ENCODE measurements at regions not wholly inside any gene's neighbourhood (a gene's known extent, or its start where the extent isn't known, plus 50 kb on each side); places are given as distances from the start of the nearest gene placed in this dataset.

DNA sequence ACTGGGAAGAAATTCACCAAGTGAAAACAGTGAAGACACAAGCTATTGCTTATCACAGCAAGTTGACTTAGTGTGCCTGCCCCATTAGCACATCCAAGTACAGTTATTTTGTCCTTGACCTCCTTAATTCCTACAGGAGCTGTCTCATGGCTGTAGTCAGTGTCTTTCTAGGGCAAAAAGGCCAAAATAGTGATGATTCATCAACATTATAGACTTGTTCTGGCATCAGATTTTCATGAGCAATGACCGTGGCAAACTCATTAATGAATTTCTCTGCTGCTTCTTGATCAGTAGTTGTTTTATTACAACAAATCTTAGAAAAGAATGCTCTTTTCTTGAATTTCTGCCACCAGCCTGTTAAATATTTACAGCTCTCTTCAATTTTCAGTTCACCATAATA lies 1169.3 kb upstream of the DDX18 start:
- H3K4me1 ChIP-seq = no peaks in the 10 kb centered on the region
- no peaks in the 10 kb centered on the region for H3K27me3 ChIP-seq
- peaks cover 0 to 23% (median 3%) of the 10 kb centered on the region in 11 donors for H3K9me3 ChIP-seq
- intact Hi-C loops (cut with DNase I) = no loop called here
- no peak overlapping the region for H3K27ac ChIP-seq
- 79 to 83% methylated on average over 1 of the region's 1 CpG for WGBS, 2 donors
- ATAC-seq (no peak), DNase-seq (no peak)
- H3K4me3 ChIP-seq = no peak overlapping the region
- TF ChIP-seq, protein P1, sequence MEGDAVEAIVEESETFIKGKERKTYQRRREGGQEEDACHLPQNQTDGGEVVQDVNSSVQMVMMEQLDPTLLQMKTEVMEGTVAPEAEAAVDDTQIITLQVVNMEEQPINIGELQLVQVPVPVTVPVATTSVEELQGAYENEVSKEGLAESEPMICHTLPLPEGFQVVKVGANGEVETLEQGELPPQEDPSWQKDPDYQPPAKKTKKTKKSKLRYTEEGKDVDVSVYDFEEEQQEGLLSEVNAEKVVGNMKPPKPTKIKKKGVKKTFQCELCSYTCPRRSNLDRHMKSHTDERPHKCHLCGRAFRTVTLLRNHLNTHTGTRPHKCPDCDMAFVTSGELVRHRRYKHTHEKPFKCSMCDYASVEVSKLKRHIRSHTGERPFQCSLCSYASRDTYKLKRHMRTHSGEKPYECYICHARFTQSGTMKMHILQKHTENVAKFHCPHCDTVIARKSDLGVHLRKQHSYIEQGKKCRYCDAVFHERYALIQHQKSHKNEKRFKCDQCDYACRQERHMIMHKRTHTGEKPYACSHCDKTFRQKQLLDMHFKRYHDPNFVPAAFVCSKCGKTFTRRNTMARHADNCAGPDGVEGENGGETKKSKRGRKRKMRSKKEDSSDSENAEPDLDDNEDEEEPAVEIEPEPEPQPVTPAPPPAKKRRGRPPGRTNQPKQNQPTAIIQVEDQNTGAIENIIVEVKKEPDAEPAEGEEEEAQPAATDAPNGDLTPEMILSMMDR (IDR thresholded peaks at IDR 0.05) = no peak
- no peaks in the 10 kb centered on the region for H3K36me3 ChIP-seq

DNA sequence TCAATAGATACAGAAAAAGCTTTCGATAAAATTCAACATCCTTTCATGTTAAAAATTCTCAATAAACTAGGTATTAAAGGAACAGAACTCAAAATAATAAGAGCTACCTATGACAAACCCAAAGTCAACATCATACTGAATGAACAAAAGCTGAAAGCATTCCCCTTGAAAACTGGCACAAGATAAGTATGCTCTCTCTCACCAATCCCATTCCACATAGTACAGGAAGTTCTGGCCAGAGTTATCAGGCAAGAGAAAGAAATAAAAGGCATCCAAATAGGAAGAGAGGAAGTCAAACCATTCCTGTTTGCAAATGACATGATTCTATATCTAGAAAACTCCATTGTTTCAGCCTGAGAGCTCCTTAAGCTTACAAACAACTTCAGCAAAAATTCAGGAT lies 1145.8 kb upstream of the DDX18 start:
- WGBS, 2 donors = 71 to 72% methylated on average over 1 of the region's 1 CpG
- no peak overlapping the region for H3K27ac ChIP-seq
- DNase-seq (no peak), ATAC-seq (no peak)
- no peak overlapping the region for H3K4me3 ChIP-seq
- H3K36me3 ChIP-seq = no peaks in the 10 kb centered on the region
- intact Hi-C loops (cut with DNase I) = no loop called here
- H3K27me3 ChIP-seq = no peaks in the 10 kb centered on the region
- no peaks in the 10 kb centered on the region for H3K4me1 ChIP-seq
- TF ChIP-seq, protein P1 (IDR thresholded peaks at IDR 0.05) = no peak
- peaks cover 0 to 34% (median 0%) of the 10 kb centered on the region in 11 donors for H3K9me3 ChIP-seq

DNA sequence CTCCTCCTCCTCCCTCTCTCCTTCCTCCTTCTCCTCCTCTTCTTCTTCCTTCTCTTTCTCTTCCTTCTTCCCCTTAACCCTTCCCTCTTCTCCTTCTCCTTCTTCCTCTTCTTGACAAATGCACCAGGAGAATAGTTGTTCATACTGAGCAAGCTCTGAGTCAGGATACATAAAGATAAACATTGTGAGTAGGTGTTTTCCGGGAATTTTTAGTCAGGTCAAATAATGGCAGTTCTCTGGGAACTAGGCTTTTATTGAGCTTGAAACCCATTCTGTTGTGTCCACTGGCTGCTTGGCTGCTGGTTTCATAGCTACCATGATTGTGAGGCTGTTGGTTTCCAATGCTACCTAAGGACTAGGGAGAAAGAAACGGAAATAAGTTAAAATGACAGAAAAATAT lies 1144.7 kb upstream of the DDX18 start:
- Histone ChIP-seq H3K4me1 (no peaks in the 10 kb centered on the region), H3K27me3 (no peaks in the 10 kb centered on the region), H3K36me3 (no peaks in the 10 kb centered on the region), H3K4me3 (no peak overlapping the region), H3K27ac (no peak overlapping the region), H3K9me3 (peaks cover 0 to 24% (median 0%) of the 10 kb centered on the region in 11 donors)
- WGBS, 2 donors = 63 to 76% methylated on average over 2 of the region's 2 CpGs
- ATAC-seq = no peak
- intact Hi-C loops (cut with DNase I) = no loop called here
- no peak for DNase-seq
- TF ChIP-seq, protein P1 (IDR thresholded peaks at IDR 0.05) = no peak

DNA sequence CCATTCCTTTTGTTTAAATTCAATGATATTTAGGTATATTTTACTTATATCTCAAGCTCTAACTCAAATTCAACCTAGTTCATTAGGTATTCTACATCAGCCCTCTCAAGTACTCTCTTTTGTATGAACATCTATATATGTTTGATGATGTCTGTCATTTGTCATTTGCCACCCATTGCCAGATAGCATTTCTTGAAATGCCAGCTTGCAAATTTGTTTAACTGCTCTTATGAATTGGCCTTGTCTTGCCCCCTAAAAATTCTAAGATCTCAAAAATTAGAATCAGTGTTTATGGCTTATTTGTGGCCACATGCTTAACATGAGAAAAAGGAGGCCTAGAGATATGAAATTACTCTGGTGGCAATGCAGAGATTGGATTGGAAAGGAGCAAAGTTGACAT lies 1140.3 kb upstream of the DDX18 start:
- H3K4me1 ChIP-seq = no peaks in the 10 kb centered on the region
- intact Hi-C loops (cut with DNase I) = no loop called here
- H3K36me3 ChIP-seq = no peaks in the 10 kb centered on the region
- TF ChIP-seq, protein P1 (IDR thresholded peaks at IDR 0.05) = no peak
- no peak overlapping the region for H3K27ac ChIP-seq
- ATAC-seq (no peak), DNase-seq (no peak)
- no peak overlapping the region for H3K4me3 ChIP-seq
- no peaks in the 10 kb centered on the region for H3K27me3 ChIP-seq
- H3K9me3 ChIP-seq = peaks cover 0 to 22% (median 0%) of the 10 kb centered on the region in 11 donors

DNA sequence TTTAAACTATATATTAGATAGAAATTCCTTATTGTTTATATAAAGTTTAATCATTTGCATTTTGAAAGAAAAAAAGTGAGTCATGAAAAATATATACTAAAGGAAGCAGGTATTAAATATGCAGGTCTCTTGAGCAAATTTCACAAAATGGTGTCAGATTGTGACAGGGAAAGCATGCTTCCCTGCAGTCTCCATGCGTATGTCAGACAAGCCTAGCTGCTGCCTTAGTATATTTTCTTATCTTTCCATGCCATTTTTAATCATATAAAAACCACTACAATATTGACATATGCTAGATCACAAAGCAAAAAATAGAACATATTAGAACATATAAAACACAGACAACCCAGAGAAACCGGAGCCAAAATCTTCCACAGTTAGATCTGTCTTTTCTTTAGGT lies 1137.7 kb upstream of the DDX18 start:
- no peaks in the 10 kb centered on the region for H3K4me1 ChIP-seq
- peaks cover 0 to 15% (median 0%) of the 10 kb centered on the region in 11 donors for H3K9me3 ChIP-seq
- ATAC-seq = no peak
- intact Hi-C loops (cut with DNase I) = no loop called here
- no peaks in the 10 kb centered on the region for H3K36me3 ChIP-seq
- no peak for DNase-seq
- no peak overlapping the region for H3K4me3 ChIP-seq
- WGBS, 2 donors = 81 to 86% methylated on average over 2 of the region's 2 CpGs
- TF ChIP-seq, protein P1 (IDR thresholded peaks at IDR 0.05) = no peak
- H3K27me3 ChIP-seq = no peaks in the 10 kb centered on the region
- no peak overlapping the region for H3K27ac ChIP-seq

Data from heart right ventricle (tissue), 16 donors.